SK-N-SH (cell line): ENCODE measurements at regions not wholly inside any gene's neighbourhood (a gene's known extent, or its start where the extent isn't known, plus 50 kb on each side); places are given as distances from the start of the nearest gene placed in this dataset.

Experiments used
- GATA2 ChIP-seq: sonication (generic); formaldehyde crosslinking; IDR thresholded peaks from 2 replicates; pipeline ENCODE4 v1.5.0; 2020; ENCODE audit warnings: mild to moderate bottlenecking, missing genetic modification reagents
- RXRA ChIP-seq: IDR thresholded peaks from 2 replicates; pipeline ENCODE4 v1.4.0; 2012; ENCODE audit warnings: low read depth, mild to moderate bottlenecking, borderline replicate concordance
- TAF1 ChIP-seq: IDR thresholded peaks from 2 replicates; pipeline ENCODE4 v1.6.1; 2012; ENCODE audit warnings: low read depth, mild to moderate bottlenecking, low read length, moderate library complexity, borderline replicate concordance
- TEAD4 ChIP-seq: IDR thresholded peaks from 2 replicates; pipeline ENCODE4 v1.4.0; 2012; ENCODE audit warnings: mild to moderate bottlenecking, borderline replicate concordance; ENCODE audit not compliant: insufficient read depth
- YY1 ChIP-seq: IDR thresholded peaks from 2 replicates; pipeline ENCODE4 v1.4.0; 2012; ENCODE audit warnings: low read depth, mild to moderate bottlenecking
- TF ChIP-seq, protein P1 (sequence below): fragments of 200-600 bp; sonication (generic); IDR thresholded peaks from 2 replicates; pipeline ENCODE4 v1.6.1; 2017; ENCODE audit warnings: antibody characterized with exemption, mild to moderate bottlenecking, moderate library complexity

DNA sequence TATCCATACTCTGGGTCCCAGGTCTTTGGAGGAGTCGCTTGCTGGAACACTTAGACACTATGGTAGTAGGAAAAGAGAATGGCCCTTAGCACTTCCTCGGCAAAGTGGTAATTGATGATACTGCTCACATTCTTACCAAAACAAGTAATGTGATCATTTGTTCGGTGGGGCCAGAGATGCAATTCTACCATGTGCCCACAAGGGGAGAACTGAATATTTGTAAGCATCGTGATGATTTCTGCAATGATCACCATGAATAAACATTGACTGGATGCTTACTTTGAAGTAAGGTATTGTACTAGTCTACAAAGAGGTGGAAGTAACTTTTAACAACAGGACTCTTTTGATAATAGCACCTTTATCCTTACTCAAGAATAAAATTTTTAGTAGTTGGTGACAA is 109.7 kb downstream of the CD8B2 start:
- TF ChIP-seq YY1 (no peak), RXRA (no peak), TEAD4 (no peak), GATA2 (CRISPR knock-in tag) (no peak), TAF1 (no peak)
- TF ChIP-seq, protein P1, sequence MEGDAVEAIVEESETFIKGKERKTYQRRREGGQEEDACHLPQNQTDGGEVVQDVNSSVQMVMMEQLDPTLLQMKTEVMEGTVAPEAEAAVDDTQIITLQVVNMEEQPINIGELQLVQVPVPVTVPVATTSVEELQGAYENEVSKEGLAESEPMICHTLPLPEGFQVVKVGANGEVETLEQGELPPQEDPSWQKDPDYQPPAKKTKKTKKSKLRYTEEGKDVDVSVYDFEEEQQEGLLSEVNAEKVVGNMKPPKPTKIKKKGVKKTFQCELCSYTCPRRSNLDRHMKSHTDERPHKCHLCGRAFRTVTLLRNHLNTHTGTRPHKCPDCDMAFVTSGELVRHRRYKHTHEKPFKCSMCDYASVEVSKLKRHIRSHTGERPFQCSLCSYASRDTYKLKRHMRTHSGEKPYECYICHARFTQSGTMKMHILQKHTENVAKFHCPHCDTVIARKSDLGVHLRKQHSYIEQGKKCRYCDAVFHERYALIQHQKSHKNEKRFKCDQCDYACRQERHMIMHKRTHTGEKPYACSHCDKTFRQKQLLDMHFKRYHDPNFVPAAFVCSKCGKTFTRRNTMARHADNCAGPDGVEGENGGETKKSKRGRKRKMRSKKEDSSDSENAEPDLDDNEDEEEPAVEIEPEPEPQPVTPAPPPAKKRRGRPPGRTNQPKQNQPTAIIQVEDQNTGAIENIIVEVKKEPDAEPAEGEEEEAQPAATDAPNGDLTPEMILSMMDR: peak; percentile 51
